ENCODE measurements at regions not wholly inside any gene's neighbourhood (a gene's known extent, or its start where the extent isn't known, plus 50 kb on each side); places are given as distances from the start of the nearest gene placed in this dataset.

GRCh38 chr10:28947171-28947570, 269.9 kb downstream of the BAMBI start:
- H3K4me1 ChIP-seq (replicated peaks in 1 of 2; ENCODE audit: control insufficient read depth in 2 of 2, insufficient read depth in 2 of 2, low read length in 2 of 2) = peaks cover 0 to 7% of the 10 kb centered on the region in 2 experiments; a peak in 2 of 5 replicates
- TF ChIP-seq PREB (CRISPR knock-in tag; IDR thresholded peaks at IDR 0.05) (no peak), SMARCA5 (IDR thresholded peaks at IDR 0.05) (no peak), SMARCC2 (IDR thresholded peaks at IDR 0.05; ENCODE audit: low read depth) (no peak), TAF9B (IDR thresholded peaks at IDR 0.05; ENCODE audit: partially characterized antibody) (no peak), RHOXF2B (CRISPR knock-in tag; conservative IDR thresholded peaks at IDR 0.05) (no peak), ARID2 (IDR thresholded peaks at IDR 0.05) (no peak), FOXA3 (CRISPR knock-in tag; conservative IDR thresholded peaks at IDR 0.05 in 1 of 2, IDR thresholded peaks at IDR 0.05 in 1 of 2) (no peak), L3MBTL2 (IDR thresholded peaks at IDR 0.05) (no peak), BHLHE40 (IDR thresholded peaks at IDR 0.05; ENCODE audit: low read length) (no peak), TSHZ1 (CRISPR knock-in tag; IDR thresholded peaks at IDR 0.05) (no peak), CREM (IDR thresholded peaks at IDR 0.05; ENCODE audit: low read depth) (no peak), GTF3C2 (IDR thresholded peaks at IDR 0.05; ENCODE audit: borderline replicate concordance, extremely low read depth, insufficient read length) (no peak), ZKSCAN8 (CRISPR knock-in tag; IDR thresholded peaks at IDR 0.05) (no peak)
- H3K4me3 ChIP-seq = no peak overlapping the region
- no peaks in the 10 kb centered on the region for H3K9me3 ChIP-seq (replicated peaks; ENCODE audit: control insufficient read depth, insufficient read depth, low read depth, low read length)
- intact Hi-C loops (cut with micrococcal nuclease) (no loop called here), in situ Hi-C loops (cut with MboI) (no loop called here)
- DNase-seq (ENCODE audit: extremely low read depth in 1 of 4, low spot score in 3 of 4) = no peak
- no peak overlapping the region for H3K9ac ChIP-seq (ENCODE audit: insufficient read depth in 1 of 2, low read depth in 2 of 2, low read length in 2 of 2)
- H3K36me3 ChIP-seq (ENCODE audit: control insufficient read depth, insufficient read depth, low read length) = no peaks in the 10 kb centered on the region
- ATAC-seq = no peak
- ChIA-PET CTCF (ENCODE audit: low intra/inter-chr PET ratio) (no interaction called here), POLR2A (interaction anchor here (0.6 kb wide), 1 partner anchor 173 kb away, joined by 3 read pairs; no protein-coding TSS in a partner anchor)
- no peaks in the 10 kb centered on the region for H3K27me3 ChIP-seq (ENCODE audit: control insufficient read depth in 2 of 2, insufficient read depth in 2 of 2, low read length in 2 of 2)
- 55% methylated on average over 6 of the region's 6 CpGs for WGBS (ENCODE audit: insufficient coverage, low coverage, missing lambda C conversion rate)
- FAIRE-seq = no peak
- no peaks in the 10 kb centered on the region for H3K79me2 ChIP-seq (ENCODE audit: control insufficient read depth, insufficient read depth, low read length)
- no peak overlapping the region for H2AFZ ChIP-seq (ENCODE audit: low read depth, low read length)
- H4K20me1 ChIP-seq (replicated peaks; ENCODE audit: control insufficient read depth, insufficient read depth, low read length) = no peaks in the 10 kb centered on the region
- H3K4me2 ChIP-seq (ENCODE audit: insufficient read depth, low read length) = no peak overlapping the region
- no peak overlapping the region for H3K27ac ChIP-seq (ENCODE audit: extremely low read depth, low read depth, low read length)
- H3K9me1 ChIP-seq (ENCODE audit: control insufficient read depth, insufficient read depth, low read length) = no peaks in the 10 kb centered on the region
- no TSS peak for BruUV-seq (replicated peaks)
